Suprapubic skin (tissue), 4 donors: ENCODE measurements at regions not wholly inside any gene's neighbourhood (a gene's known extent, or its start where the extent isn't known, plus 50 kb on each side); places are given as distances from the start of the nearest gene placed in this dataset.

ENCODE experiments used
- DNase-seq, 2 donors: peaks; one replicate each; pipeline ENCODE4 v3.0.0-alpha.2; 2019; ENCODE audit warnings: low spot score in 2 of 2
- H3K27ac ChIP-seq: fragments of 200-600 bp; sonication (generic); one replicate; pipeline ENCODE4 v1.5.1; 2019
- H3K27me3 ChIP-seq: fragments of 200-600 bp; sonication (generic); one replicate; pipeline ENCODE4 v1.5.1; 2019
- H3K36me3 ChIP-seq: fragments of 200-600 bp; sonication (generic); one replicate; pipeline ENCODE4 v1.5.1; 2019
- H3K4me1 ChIP-seq: fragments of 200-600 bp; sonication (generic); one replicate; pipeline ENCODE4 v1.5.1; 2019
- H3K4me3 ChIP-seq: fragments of 200-600 bp; sonication (generic); one replicate; pipeline ENCODE4 v1.5.1; 2019; ENCODE audit warnings: mild to moderate bottlenecking
- H3K9me3 ChIP-seq: fragments of 200-600 bp; sonication (generic); one replicate; pipeline ENCODE4 v1.5.1; 2019
- CTCF ChIP-seq, 2 donors: fragments of 200-600 bp in 1 of 2; fragments of 450-650 bp in 1 of 2; sonication (generic) in 1 of 2; IDR thresholded peaks; one replicate each; pipeline ENCODE4 v1.5.1; 2016 to 2019; ENCODE audit warnings: antibody characterized with exemption in 2 of 2, mild to moderate bottlenecking in 1 of 2, moderate library complexity in 1 of 2
- EP300 ChIP-seq: sonication (generic); formaldehyde crosslinking; IDR thresholded peaks from one replicate; pipeline ENCODE4 v1.6.1; 2017; ENCODE audit warnings: antibody characterized with exemption
- POLR2A ChIP-seq, 2 donors: fragments of 450-650 bp; IDR thresholded peaks; one replicate each; pipeline ENCODE4 v1.6.1; 2017; ENCODE audit warnings: antibody characterized with exemption in 2 of 2, mild to moderate bottlenecking in 2 of 2, moderate library complexity in 2 of 2
- POLR2AphosphoS5 ChIP-seq, 3 donors: sonication (generic); formaldehyde crosslinking; IDR thresholded peaks; one replicate each; pipeline ENCODE4 v1.6.1; 2017; ENCODE audit warnings: antibody characterized with exemption in 3 of 3
- WGBS: methylation state at CpG from one replicate; pipeline ENCODE4 v1.1.5; 2018; 5-methylcytosine and 5-hydroxymethylcytosine counted together

GRCh38 chr13:89977203-89977602 lies 1370.3 kb upstream of the MIR17HG start:
- H3K9me3 ChIP-seq, result no peaks in the 10 kb centered on the region
- TF ChIP-seq CTCF (IDR thresholded peaks at IDR 0.05) (no peak), POLR2AphosphoS5 (IDR thresholded peaks at IDR 0.05) (no peak), POLR2A (IDR thresholded peaks at IDR 0.05) (no peak), EP300 (no peak)
- H3K4me3 ChIP-seq, result no peak overlapping the region
- no peaks in the 10 kb centered on the region for H3K36me3 ChIP-seq
- no peaks in the 10 kb centered on the region for H3K27me3 ChIP-seq
- 82% methylated on average over 3 of the region's 3 CpGs for WGBS
- no peak overlapping the region for H3K27ac ChIP-seq
- H3K4me1 ChIP-seq, result no peaks in the 10 kb centered on the region
- DNase-seq, result no peak

- Histone ChIP-seq H3K9me3 (no peaks in the 10 kb centered on the region), H3K4me1 (peaks cover 6% of the 10 kb centered on the region), H3K27ac (no peak overlapping the region), H3K27me3 (no peaks in the 10 kb centered on the region), H3K4me3 (no peak overlapping the region), H3K36me3 (no peaks in the 10 kb centered on the region)
- DNase-seq, result no peak
- no peak for TF ChIP-seq POLR2AphosphoS5 (IDR thresholded peaks at IDR 0.05)
- no peak for TF ChIP-seq POLR2A (IDR thresholded peaks at IDR 0.05)
- no peak for TF ChIP-seq CTCF (IDR thresholded peaks at IDR 0.05)
- no peak for TF ChIP-seq EP300
Observed at GRCh38 chr13:89980896-89981295, 1366.6 kb upstream of the MIR17HG start.

- no peaks in the 10 kb centered on the region for H3K36me3 ChIP-seq
- H3K9me3 ChIP-seq, result no peaks in the 10 kb centered on the region
- no peaks in the 10 kb centered on the region for H3K27me3 ChIP-seq
- no peak for TF ChIP-seq EP300
- no peak for TF ChIP-seq POLR2A (IDR thresholded peaks at IDR 0.05)
- TF ChIP-seq POLR2AphosphoS5 (IDR thresholded peaks at IDR 0.05), result no peak
- no peak for TF ChIP-seq CTCF (IDR thresholded peaks at IDR 0.05)
- H3K4me1 ChIP-seq, result peaks cover 6% of the 10 kb centered on the region
- WGBS, result 21% methylated on average over 5 of the region's 5 CpGs
- H3K27ac ChIP-seq, result no peak overlapping the region
- H3K4me3 ChIP-seq, result no peak overlapping the region
- no peak for DNase-seq
Observed at GRCh38 chr13:89982407-89983095, 1364.9 kb upstream of the MIR17HG start.

- Histone ChIP-seq H3K9me3 (no peaks in the 10 kb centered on the region), H3K4me1 (no peaks in the 10 kb centered on the region), H3K27ac (no peak overlapping the region), H3K27me3 (no peaks in the 10 kb centered on the region), H3K36me3 (no peaks in the 10 kb centered on the region), H3K4me3 (no peak overlapping the region)
- 54% methylated on average over 4 of the region's 4 CpGs for WGBS
- DNase-seq, result no peak
- TF ChIP-seq CTCF (IDR thresholded peaks at IDR 0.05) (no peak), POLR2AphosphoS5 (IDR thresholded peaks at IDR 0.05) (no peak), EP300 (no peak), POLR2A (IDR thresholded peaks at IDR 0.05) (no peak)
Observed at GRCh38 chr13:89988206-89988605, 1359.3 kb upstream of the MIR17HG start.

- H3K9me3 ChIP-seq, result peaks cover 13% of the 10 kb centered on the region
- H3K27ac ChIP-seq, result no peak overlapping the region
- WGBS, result 93% methylated on average over 3 of the region's 3 CpGs
- TF ChIP-seq POLR2AphosphoS5 (IDR thresholded peaks at IDR 0.05) (no peak), POLR2A (IDR thresholded peaks at IDR 0.05) (no peak), CTCF (IDR thresholded peaks at IDR 0.05) (no peak), EP300 (no peak)
- H3K4me1 ChIP-seq, result no peaks in the 10 kb centered on the region
- no peak for DNase-seq
- H3K27me3 ChIP-seq, result no peaks in the 10 kb centered on the region
- H3K4me3 ChIP-seq, result no peak overlapping the region
- H3K36me3 ChIP-seq, result no peaks in the 10 kb centered on the region
Observed at GRCh38 chr13:90003566-90003965, 1343.9 kb upstream of the MIR17HG start.
